CD4-positive, alpha-beta T cell treated with Interleukin-17A for 4 hours (primary cell): ENCODE measurements at regions not wholly inside any gene's neighbourhood (a gene's known extent, or its start where the extent isn't known, plus 50 kb on each side); places are given as distances from the start of the nearest gene placed in this dataset.
"Not testable (repeated sequence)": the region's sequence is repeated elsewhere in the genome, so short reads cannot be mapped to it uniquely, and the experiment has no call there.

Experiments used
- DNase-seq: peaks from one replicate; pipeline ENCODE4 v3.0.0-alpha.2; 2020; ENCODE audit warnings: mixed read lengths

DNA sequence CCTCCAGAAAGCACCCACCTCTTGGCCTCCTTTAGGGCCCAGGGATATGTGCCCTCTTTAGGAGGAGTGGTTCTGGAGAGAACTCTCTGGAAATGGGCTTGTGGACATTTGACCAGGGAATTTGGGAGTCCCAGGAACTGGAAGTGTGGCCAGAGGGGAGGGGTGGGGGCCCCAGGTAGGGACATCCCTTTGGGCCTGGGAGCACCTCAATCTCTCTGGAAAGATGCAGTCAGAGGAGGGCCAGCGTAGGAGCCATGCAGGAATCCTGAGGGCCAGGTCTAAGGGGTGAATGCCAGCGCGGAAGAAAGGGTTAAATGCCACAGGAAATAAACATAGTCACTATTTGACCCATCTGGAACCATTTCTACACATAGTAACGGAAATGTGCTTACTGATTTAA is 50.3 kb upstream of the ITGA11 start:
- DNase-seq = no peak

DNA sequence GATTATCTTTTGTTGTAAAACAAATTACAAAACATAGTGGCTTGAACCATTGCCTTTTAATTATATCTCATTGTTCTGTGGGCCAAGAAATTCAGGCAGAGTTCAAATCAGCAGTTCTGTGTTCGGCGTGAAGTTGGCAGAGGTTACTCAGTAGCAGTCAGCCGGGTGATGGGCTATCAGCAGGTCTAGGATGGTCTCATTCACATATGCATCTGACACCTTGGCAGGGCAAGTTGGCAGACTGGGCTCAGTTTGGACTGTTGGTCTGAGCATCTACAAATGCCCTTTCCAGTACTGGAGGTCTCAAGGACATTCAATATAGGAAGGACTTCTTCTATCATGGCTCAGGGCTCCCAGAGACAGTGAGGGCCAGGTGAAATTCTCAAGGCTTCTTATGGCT is 51.2 kb upstream of the ITGA11 start:
- DNase-seq = no peak

DNA sequence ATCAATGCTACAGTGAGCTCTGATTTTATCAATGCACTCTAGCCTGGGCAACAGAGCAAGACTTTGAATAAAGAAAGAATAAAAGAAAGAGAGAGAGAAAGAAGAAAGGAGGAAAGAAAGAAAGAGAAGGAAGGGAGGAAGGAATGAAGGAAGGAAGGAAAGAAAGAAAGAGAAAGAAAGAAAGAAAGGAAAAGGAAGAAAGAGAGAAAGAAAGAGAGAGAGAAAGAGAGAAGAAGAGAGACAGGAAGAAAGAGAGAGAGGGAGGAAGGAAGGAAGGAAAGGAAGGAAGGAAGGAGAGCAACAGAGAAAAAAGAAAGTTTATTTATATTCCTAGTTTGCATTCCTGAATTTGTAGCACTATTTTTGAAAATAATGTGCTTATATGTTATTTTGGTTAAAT is 52.3 kb upstream of the ITGA11 start:
- DNase-seq = no peak

DNA sequence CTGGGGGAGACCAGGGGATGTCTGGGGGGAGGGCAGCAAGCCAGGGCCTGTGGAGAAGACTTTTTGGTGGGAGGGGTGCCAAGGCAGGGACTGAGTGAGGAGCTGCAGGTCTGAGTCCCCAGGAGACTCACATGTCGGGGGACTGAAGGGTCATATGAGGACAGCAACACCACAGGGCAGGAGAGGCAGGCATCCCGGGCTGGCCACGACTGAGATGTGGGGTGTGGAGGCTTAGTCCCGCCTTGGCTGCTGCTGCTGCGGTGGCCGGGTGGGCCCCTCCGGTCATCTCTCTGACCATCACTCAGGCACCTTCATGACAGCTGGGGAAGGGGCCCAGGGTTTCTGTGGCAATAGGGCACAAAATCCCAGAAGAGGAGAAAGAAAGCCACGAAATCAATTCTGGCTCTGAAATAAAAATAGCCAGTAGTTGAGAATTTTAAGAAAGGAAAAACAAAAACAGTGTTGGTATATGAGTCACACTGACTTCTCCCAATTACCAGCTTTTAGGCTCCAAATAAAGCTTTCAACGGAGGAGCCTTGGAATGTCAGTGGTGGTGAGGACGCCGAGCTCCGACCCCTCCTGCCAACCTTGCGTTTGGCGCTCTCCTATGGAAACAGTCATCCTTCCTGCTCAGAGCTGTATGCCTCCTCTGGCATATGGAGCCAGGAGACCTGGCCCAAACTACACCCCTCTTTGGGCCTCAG is 52.9 kb upstream of the ITGA11 start:
- DNase-seq = no peak

DNA sequence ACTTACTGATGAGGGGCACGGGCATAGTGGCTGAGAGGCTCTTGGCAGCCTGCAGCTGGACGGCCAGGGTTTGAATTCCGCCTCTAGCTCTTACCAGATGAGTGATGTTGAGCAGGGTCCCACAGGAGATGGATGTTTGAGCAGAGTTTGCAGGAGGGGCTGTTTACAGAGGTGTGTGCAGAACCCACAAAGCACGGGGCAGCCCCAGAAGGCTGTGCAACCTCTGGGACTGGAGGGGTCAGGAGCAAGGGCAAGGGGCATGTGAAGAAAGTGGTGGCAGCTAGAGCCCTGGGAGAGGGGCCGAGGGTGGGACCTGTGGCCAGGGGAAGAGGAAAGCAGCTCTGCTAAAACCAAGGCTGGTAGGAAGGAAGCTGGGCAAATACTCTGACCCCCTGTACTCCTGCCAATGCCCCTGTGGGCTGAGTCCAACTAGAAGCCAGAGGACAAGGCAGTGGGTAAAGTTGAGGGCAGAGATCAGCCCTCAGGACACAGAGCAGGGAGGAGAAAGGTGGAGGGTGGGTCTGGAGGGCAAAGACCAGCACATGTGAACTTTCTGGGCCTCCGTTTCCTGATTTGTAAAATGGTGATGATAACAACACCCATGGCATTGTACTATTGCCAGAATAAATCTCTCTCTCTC is 53.9 kb upstream of the ITGA11 start:
- no peak for DNase-seq

DNA sequence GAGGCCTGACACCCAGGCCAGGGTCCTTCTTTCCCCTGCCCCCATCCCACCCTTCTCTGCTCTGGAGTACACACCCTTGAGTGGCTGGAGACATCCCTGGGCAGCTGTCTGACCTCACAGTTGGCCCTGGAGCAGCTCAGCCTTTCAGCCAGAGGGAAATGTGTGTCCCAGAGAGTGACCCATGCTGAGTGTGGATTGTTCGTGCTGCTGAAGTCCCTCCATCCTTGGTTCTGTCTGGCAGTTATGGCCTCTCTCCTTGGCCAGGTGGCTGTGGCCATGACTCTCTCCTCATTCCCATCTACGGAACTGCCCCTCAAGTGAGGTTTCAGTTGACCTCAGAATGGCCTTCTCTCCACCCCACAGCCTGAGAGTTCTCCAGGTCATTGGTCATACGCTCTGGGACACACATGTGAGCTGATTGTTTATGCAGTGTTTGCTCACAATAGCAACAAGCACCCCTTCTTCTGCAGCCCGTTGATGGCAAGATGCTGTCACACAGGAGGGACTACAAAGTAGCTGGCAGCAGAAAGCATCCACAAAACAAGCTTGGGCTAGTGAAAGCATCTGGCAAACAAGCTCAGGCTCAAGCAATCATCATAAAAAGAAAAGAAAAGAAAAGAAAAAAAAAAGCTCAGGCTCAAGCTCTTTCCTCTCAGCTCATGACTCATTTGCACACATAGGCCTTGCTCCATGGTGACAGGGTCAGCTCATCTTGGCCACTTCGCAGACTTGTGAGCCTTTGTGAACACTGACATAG is 55.3 kb upstream of the ITGA11 start:
- no peak for DNase-seq

DNA sequence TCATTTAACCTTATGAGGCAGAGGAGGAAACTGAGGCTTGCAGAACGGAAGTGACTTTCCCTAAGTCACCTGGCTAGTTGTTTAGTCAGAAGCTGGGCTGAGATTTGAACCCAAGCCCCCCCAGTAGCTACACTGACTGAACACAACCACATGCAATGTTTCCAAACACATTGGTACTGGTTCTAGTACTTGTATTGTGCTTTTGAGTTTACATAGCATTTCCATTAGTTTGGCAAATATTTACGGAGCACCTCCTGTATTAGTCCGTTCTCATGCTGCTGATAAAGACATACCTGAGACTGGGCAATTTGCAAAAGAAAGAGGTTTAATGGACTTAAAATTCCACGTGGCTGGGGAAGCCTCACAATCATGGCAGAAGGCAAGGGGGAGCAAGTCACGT is 56.3 kb upstream of the ITGA11 start:
- no peak for DNase-seq

DNA sequence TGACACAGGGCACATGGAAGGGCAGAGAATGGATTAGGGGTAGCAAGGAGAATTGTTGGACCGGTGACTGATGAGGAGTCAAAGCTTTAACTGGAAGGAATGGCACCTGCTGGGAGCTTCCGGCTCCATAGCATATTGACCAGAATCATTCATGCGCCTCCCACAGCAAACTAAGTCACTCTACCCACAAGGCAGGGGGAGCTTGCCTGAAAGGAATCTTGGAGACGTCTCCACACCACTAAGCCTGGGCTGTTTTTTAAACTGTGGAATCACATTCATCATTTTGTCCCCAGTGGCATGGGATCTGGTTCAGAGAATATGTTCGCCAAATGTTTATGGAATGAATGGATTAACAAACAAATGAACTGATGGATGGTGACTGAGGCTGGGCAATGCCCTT is 57.0 kb upstream of the ITGA11 start:
- DNase-seq = no peak

DNA sequence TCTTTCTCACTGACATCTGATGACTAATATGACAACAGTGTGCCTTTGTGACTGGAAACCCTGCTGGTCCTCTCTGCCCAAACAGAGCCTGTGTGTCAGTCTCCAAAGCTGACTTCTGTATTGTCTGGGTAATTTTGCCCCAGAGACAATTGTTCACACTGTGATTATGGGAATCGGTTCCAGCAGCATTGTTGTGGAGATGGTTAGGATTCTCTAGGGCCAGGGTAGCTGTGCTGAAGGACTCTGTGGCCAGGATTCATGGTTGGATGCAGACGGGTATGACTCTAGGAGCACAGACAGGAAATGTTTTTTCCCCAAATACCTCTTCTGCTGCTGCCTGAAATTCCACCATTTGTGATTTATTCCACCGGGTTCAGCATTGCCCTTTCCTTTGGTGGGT is 57.5 kb upstream of the ITGA11 start:
- DNase-seq = no peak

DNA sequence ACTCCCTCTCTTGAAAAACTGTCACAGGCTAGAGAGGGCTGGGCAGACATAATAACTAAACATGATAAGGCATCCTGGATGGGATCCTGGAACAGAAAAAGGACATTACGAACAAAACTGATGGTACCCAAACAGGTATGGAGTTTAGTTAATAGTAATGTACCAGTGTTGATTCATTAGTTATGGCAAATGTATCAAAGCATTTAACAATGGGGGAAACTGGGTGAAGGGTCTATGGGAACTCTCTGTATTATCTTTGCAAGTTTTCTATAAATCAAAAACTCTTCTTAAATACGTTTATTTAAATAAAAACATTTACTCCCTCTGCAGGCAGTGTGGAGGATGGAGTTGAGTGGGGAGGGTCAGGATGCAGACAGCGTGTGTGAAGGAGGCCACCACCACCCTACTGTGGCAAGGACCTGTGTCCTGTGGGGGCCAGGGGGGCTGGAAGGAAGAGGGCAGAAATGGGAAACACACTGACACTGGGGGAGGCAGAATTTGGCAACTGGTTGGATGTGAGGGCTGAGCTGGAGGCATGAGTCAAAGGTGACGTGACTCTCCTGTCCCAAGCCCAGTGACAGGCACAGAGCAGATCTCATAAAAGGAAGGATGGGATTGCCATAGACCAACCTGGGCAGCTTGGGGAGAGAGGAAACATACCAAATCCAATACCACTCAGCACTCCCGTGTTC is 59.6 kb upstream of the ITGA11 start:
- DNase-seq = no peak

DNA sequence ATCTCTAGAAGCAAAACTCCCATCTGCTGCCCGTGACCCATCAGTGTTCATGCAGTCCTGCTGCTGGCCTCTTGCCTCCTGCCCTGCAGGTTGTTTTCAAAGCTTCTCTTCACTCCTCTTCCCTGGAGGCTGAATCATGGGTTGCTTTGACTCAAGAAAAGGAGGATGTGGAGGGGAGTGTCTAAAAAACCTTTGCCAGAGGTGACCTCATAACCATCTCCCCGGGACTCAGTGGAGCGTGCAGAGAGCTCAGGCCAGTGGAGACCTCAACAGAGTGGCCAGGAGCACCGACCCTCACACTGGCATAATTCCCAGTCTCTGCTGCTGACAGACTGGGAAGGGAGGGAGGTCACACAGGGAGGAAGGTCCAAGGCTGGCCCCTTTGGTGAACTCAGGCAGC is 60.9 kb upstream of the ITGA11 start:
- no peak for DNase-seq

DNA sequence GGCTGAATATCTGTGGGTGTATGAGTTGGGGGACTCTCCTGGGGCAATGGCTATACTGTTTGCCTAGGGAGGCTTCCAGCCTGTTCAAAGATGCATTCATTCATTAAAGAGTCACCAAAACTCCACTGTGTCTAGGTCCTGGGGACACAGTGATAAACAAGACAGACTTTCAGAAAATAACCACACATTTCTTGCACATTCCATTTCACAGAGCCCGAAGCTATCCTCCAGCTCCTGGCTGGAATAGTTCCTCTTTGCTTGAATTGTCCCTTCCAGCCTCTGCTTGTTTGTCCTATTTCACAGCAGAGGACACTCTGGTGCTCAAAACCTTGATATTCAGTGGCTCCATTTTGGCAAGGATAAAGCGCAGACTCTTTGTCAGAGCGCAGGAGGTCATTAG is 61.7 kb upstream of the ITGA11 start:
- no peak for DNase-seq

DNA sequence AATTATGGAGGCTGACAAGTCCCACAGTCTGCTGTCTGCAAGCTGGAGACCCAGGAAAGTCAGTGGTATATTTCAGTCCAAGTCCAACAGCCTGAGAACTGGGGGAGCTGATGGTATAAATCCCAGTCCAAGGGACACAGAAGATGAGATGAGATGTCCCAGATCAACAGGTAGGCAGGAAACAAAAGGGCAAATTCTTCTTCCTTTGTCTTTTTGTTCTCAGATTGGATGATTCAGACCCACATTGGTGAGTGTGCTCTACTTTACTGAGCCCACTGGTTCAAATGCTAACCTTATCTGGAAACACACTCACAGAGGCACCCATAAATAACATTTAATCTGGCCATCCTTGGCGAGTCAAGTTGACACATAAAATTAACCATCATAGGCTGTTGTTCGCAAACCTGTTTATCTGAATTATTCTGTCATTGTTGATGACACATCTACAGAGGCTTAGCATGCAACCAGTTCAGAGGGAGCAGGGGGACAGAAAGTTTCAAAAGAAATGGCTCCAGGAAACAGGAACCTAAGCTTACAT is 62.7 kb upstream of the ITGA11 start:
- DNase-seq = no peak

DNA sequence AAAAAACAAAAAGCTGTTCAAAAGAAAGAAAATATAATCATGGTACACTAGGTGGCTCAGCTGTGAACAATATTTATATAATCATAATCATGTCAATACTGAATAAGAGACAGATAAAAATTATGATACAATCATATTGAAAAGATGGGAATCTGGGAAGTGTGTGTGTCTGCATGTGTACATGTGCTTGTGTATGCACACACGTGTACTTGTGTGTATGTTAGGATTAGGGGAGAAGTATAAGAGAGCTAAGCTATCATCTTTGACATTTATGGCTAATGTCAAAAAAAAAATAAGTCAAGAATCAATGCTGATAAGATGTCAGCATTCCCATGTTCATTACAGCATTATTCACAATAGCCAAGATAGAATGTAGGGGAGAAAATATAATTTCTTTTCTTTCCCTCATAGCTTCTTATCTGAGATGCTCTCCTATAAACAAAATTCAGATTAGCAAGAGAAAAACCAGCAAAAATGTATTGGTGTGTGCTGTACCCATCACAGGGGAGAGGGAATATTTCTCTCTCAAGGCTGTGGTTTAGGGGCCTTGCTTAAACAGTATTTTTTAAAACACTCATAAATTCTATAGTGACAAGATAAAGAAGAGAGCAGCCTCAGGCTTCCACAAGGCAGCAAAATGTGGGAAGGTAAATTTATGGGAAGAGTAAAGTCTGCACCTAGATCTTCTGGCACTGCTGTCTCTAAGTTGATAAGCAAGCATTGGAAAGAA is 63.4 kb upstream of the ITGA11 start:
- no peak for DNase-seq

DNA sequence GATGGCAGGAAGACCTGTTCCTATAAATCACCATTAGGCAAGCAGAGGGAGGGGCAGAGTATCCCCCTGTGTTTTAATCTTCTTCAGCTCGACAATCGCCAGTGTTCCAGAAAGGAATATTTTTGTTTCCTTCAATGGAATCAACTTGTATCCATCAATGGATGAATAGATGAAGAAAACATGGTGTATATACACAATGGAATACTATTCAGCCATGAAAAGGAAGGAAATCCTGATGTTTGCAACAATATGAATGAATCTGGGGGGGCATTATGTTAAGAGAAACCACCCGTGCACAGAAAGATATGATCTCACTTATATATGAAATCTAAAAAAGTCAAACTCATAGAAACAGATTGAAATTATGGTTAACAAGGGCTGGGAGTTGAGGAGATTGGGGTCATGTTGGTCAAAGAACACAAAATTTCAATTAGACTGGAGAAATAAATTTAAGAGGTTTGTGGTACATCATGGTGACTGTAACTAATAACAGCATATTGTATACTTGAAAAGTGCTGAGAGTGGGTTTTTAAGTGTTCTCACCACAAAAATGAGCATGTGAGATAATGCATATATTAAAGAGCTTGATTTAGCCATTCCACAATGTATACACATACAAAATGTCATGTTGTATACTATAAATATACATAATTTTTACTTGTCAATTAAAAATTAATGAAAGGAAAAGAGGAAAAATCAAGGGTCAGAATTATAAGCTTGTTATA is 64.2 kb upstream of the ITGA11 start:
- DNase-seq = no peak

DNA sequence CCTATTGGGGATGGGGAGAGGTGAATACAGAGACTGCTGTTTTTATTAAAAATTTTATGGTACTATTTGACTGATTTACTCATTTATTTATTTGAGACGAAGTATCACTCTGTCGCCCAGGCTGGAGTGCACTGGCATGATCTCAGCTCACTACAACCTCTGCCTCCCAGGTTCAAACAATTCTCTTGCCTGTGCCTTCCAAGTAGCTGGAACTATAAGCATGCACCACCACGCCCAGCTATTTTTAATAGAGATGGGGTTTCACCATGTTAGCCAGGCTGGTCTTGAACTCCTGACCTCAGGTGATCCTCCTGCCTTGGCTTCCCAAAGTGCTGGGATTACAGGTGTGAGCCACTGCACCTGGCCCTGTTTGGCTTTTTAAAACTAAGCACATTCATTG is 64.8 kb upstream of the ITGA11 start:
- not testable (repeated sequence) for DNase-seq

DNA sequence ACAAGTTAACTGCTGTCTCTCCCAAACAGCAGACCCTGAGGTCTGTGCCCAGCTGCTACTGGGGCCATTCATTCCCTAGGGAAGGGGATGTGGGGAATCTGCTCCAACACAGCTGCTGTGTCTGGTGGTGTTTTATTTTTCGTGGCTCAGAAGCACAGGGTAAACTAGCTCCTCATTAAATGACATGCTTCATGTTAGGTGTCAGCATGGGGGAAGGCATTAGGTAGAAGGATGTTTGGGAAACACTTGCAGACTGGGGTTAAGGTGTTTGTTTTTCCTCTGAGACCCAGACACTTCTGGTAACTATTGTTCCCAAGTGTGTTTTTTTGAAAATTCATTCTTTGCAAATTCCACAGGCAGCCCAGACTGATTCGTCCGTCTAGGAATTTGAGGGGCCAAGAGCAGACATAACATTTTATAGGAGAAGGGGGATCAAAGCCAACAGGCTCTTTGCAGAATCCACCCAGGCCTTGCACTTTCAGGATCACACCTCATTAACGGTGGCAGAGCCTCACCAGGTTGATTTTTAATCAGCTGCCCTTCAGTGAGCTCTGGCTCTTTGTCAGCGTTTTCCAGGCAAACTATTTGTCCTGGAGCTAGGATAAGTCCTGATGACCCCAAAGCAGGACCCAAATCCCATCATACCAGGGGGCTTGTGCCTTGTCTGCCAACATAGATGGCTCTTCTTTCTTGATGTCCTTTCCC is 65.4 kb upstream of the ITGA11 start:
- no peak for DNase-seq

DNA sequence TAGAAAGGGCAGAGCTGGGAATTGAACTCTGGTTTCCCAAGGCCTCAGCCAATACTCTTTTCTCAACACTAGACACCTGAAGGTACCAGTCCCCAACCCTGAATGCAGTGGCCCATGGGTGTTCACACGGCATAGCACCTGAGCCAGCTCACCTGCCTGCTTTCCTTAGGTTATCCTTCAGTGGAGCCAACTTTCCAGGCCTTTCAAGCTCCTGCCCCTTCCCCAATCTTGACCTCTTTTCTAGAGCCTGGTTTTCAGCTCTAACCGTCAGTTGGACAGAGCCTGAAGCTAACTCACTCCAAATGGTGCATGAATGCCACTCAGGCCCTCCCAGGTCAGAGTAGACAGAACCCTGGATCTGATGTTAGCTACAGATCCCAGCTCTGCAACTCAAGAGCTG is 66.1 kb upstream of the ITGA11 start:
- DNase-seq = no peak

DNA sequence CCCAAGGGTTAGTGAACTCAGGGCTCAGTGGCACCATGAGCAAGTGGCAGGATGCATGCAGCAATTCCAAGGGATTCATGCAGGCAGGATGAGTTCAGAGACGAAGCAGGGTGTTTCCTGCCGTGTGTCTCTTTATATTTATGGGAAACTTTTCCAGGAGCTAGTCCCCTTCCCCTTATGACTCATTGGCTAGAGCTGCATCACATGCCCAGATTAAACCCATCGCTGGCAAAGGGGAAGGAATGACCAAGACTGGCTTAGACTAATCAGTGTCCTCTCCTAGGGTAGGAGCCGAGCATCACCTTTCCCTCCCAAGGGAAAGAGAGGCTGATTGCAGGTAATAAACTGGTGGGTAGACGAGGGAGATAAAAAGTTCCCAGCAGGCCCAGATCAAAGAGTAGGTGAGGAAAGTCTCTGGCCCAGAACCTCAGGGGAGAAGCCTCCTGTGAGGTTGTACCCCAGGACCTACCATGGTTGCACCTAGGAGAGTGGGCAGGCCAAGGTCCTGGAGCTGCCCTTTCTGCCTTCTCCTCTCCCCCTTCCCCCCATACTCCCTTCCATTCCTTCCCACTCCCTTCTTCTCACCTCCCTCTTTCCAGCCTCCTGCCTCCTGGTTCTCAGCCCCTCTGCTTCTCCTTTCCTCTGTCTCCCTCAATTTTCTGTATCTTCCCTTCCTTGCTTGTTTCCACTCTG is 67.8 kb upstream of the ITGA11 start:
- DNase-seq = no peak
